B cell (primary cell): ENCODE measurements at regions not wholly inside any gene's neighbourhood (a gene's known extent, or its start where the extent isn't known, plus 50 kb on each side); places are given as distances from the start of the nearest gene placed in this dataset.

Source experiments
- ATAC-seq: fragments of 200-7000 bp; cut with Tn5 transposase; one replicate; pipeline ENCODE4 v1.10.0; 2021; ENCODE audit warnings: low read depth, mild to moderate bottlenecking, moderate number of reproducible peaks, moderate library complexity
- CTCF ChIA-PET: fragments of 350-600 bp; sonication (Branson Sonifier 250); formaldehyde crosslinking; loops from one replicate; lab custom pipeline; 2021; ENCODE audit warnings: antibody characterized with exemption, inconsistent platforms; lab: Charles Lee
- POLR2A ChIA-PET: fragments of 350-600 bp; sonication (Branson Sonifier 250); formaldehyde crosslinking; loops from one replicate; lab custom pipeline; 2021; ENCODE audit warnings: antibody characterized with exemption; lab: Charles Lee
- DNase-seq: peaks from one replicate; pipeline ENCODE4 v3.0.0; 2013
- H2AFZ ChIP-seq: 2 replicates; pipeline ENCODE4 v1.6.1; 2012; ENCODE audit warnings: mild to moderate bottlenecking, low read depth, low read length; ENCODE audit not compliant: insufficient read depth, poor library complexity, severe bottlenecking
- H3K27ac ChIP-seq, 2 donors: 1 replicate in 1 of 2; 2 replicates in 1 of 2; pipeline ENCODE4 v1.5.1; 2012 to 2013; ENCODE audit warnings: low read length in 2 of 2, mild to moderate bottlenecking in 2 of 2, moderate library complexity in 1 of 2
- H3K27me3 ChIP-seq, 4 experiments: fragments of 200-600 bp in 1 of 4; sonication (generic) in 1 of 4; replicated peaks in 1 of 4; 1 replicate in 2 of 4; 2 replicates in 2 of 4; pipeline versions ENCODE4 v1.6.1 to v1.7.0; 2013 to 2016; ENCODE audit warnings: low read length in 3 of 4, mild to moderate bottlenecking in 2 of 4, mixed read lengths in 1 of 4, moderate library complexity in 1 of 4; ENCODE audit not compliant: insufficient read depth in 4 of 4, control insufficient read depth in 3 of 4; ENCODE audit errors: control extremely low read depth in 1 of 4
- H3K36me3 ChIP-seq, 2 experiments: replicated peaks in 1 of 2; 1 replicate in 1 of 2; 2 replicates in 1 of 2; pipeline versions ENCODE4 v1.6.1 to v1.7.1; 2013; ENCODE audit warnings: low read length in 1 of 2; ENCODE audit not compliant: insufficient read depth in 2 of 2, control insufficient read depth in 1 of 2; ENCODE audit errors: control extremely low read depth in 1 of 2, extremely low read depth in 1 of 2
- H3K4me1 ChIP-seq, 2 donors: fragments of 200-600 bp in 1 of 2; sonication (generic) in 1 of 2; 1 replicate in 1 of 2; 2 replicates in 1 of 2; pipeline versions ENCODE4 v1.5.1 to v1.6.1; 2013 to 2017; ENCODE audit warnings: low read length in 2 of 2; ENCODE audit not compliant: control insufficient read depth in 2 of 2, insufficient read depth in 2 of 2
- H3K4me2 ChIP-seq: replicated peaks from 2 replicates; pipeline ENCODE3; 2012; ENCODE audit warnings: mild to moderate bottlenecking, low read depth, low read length; ENCODE audit not compliant: poor library complexity, severe bottlenecking
- H3K4me3 ChIP-seq, 5 experiments: fragments of 200-600 bp in 1 of 5; sonication (generic) in 1 of 5; 1 replicate in 3 of 5; 2 replicates in 2 of 5; pipeline versions ENCODE4 v1.5.1 to v1.7.0; 2011 to 2016; ENCODE audit warnings: low read length in 4 of 5, mild to moderate bottlenecking in 4 of 5, low read depth in 2 of 5, control low read depth in 1 of 5, moderate library complexity in 1 of 5; ENCODE audit not compliant: insufficient read depth in 1 of 5; ENCODE audit errors: control extremely low read depth in 1 of 5, extremely low read depth in 1 of 5
- H3K79me2 ChIP-seq: fragments of 200-600 bp; sonication (generic); one replicate; pipeline ENCODE4 v1.6.0; 2016; ENCODE audit warnings: low read length; ENCODE audit not compliant: control insufficient read depth, insufficient read depth
- H3K9ac ChIP-seq: fragments of 200-600 bp; sonication (generic); 2 replicates; pipeline ENCODE4 v1.6.1; 2017; ENCODE audit warnings: mild to moderate bottlenecking, low read length, moderate library complexity
- H3K9me3 ChIP-seq, 3 donors: one replicate each; pipeline versions ENCODE4 v1.6.1 to v1.7.1; 2013; ENCODE audit warnings: low read length in 2 of 3; ENCODE audit not compliant: control insufficient read depth in 2 of 3, insufficient read depth in 1 of 3; ENCODE audit errors: control extremely low read depth in 1 of 3
- H4K20me1 ChIP-seq: 2 replicates; pipeline ENCODE4 v1.6.0; 2012; ENCODE audit warnings: mild to moderate bottlenecking, low read length; ENCODE audit not compliant: insufficient read depth, control insufficient read depth, poor library complexity, severe bottlenecking
- H3K27ac Mint-ChIP-seq: one replicate; pipeline ENCODE4 v1.8.0; 2021; ENCODE audit warnings: mixed read lengths
- H3K27me3 Mint-ChIP-seq: one replicate; pipeline ENCODE4 v1.8.0; 2021; ENCODE audit warnings: mixed read lengths
- H3K4me1 Mint-ChIP-seq: one replicate; pipeline ENCODE4 v1.8.0; 2021; ENCODE audit warnings: mixed read lengths
- H3K4me3 Mint-ChIP-seq: one replicate; pipeline ENCODE4 v1.8.0; 2021; ENCODE audit warnings: mixed read lengths
- H3K9me3 Mint-ChIP-seq: one replicate; pipeline ENCODE4 v1.8.0; 2022; ENCODE audit warnings: mixed read lengths; ENCODE audit not compliant: insufficient read depth
- CTCF ChIP-seq: fragments of 200-600 bp; IDR thresholded peaks from one replicate; pipeline ENCODE4 v1.8.0; 2022; ENCODE audit warnings: antibody characterized with exemption, mild to moderate bottlenecking
- EZH2 ChIP-seq: IDR thresholded peaks from 2 replicates; pipeline ENCODE4 v1.6.1; 2012; ENCODE audit warnings: borderline replicate concordance, low read depth, mild to moderate bottlenecking, moderate library complexity, low read length; ENCODE audit not compliant: insufficient read depth, poor library complexity, severe bottlenecking
- WGBS: methylation state at CpG from one replicate; pipeline ENCODE4 v1.1.5; 2013; ENCODE audit warnings: missing lambda C conversion rate; ENCODE audit not compliant: insufficient coverage; 5-methylcytosine and 5-hydroxymethylcytosine counted together
- intact Hi-C: fragments of 100-400 bp; cut with micrococcal nuclease; formaldehyde crosslinking; loops from one replicate; pipeline ENCODE4 v1.10.0; 2022

- Mint-ChIP-seq H3K4me1 (no peaks in the 10 kb centered on the region), H3K4me3 (no peak overlapping the region), H3K27ac (no peak overlapping the region), H3K27me3 (peaks cover 33% of the 10 kb centered on the region), H3K9me3 (no peaks in the 10 kb centered on the region)
- DNase-seq: no peak
- no peak for ATAC-seq
- Histone ChIP-seq H3K27me3 (peaks cover 0 to 5% (median 0%) of the 10 kb centered on the region in 4 experiments), H3K36me3 (no peaks in the 10 kb centered on the region), H2AFZ (no peak overlapping the region), H3K4me2 (no peak overlapping the region), H3K4me3 (no peak overlapping the region), H3K27ac (no peak overlapping the region), H3K9ac (no peak overlapping the region), H3K79me2 (no peaks in the 10 kb centered on the region), H4K20me1 (no peaks in the 10 kb centered on the region), H3K4me1 (no peaks in the 10 kb centered on the region), H3K9me3 (no peaks in the 10 kb centered on the region)
- ChIA-PET POLR2A (no interaction called here), CTCF (no interaction called here)
- TF ChIP-seq CTCF (no peak), EZH2 (no peak)
- intact Hi-C loops: no loop called here
- 95% methylated on average over 3 of the region's 5 CpGs for WGBS
Observed at GRCh38 chr2:234773129-234773528, 178.7 kb upstream of the SH3BP4 start.

GRCh38 chr2:234772733-234773060, 179.1 kb upstream of the SH3BP4 start:
- Mint-ChIP-seq H3K27ac (no peak overlapping the region), H3K9me3 (no peaks in the 10 kb centered on the region), H3K27me3 (peaks cover 35% of the 10 kb centered on the region), H3K4me3 (no peak overlapping the region), H3K4me1 (no peaks in the 10 kb centered on the region)
- ATAC-seq (no peak), DNase-seq (no peak)
- ChIA-PET CTCF (no interaction called here), POLR2A (no interaction called here)
- Histone ChIP-seq H3K4me2 (no peak overlapping the region), H3K79me2 (no peaks in the 10 kb centered on the region), H3K9ac (no peak overlapping the region), H2AFZ (no peak overlapping the region), H3K4me3 (no peak overlapping the region), H4K20me1 (no peaks in the 10 kb centered on the region), H3K27me3 (peaks cover 0 to 5% (median 0%) of the 10 kb centered on the region in 4 experiments), H3K27ac (no peak overlapping the region), H3K9me3 (no peaks in the 10 kb centered on the region), H3K4me1 (no peaks in the 10 kb centered on the region), H3K36me3 (no peaks in the 10 kb centered on the region)
- intact Hi-C loops: no loop called here
- WGBS: 97% methylated on average over 8 of the region's 8 CpGs
- TF ChIP-seq EZH2 (no peak), CTCF (no peak)
